ENCODE measurements at regions not wholly inside any gene's neighbourhood (a gene's known extent, or its start where the extent isn't known, plus 50 kb on each side); places are given as distances from the start of the nearest gene placed in this dataset.

GRCh38 chr3:159619341-159619885 is 369.2 kb upstream of the IL12A start:
- TF ChIP-seq CTCF (IDR thresholded peaks at IDR 0.05) (no peak), POLR2A (IDR thresholded peaks at IDR 0.05) (no peak)
